ENCODE measurements at regions not wholly inside any gene's neighbourhood (a gene's known extent, or its start where the extent isn't known, plus 50 kb on each side); places are given as distances from the start of the nearest gene placed in this dataset.

- H2AK5ac ChIP-seq (ENCODE audit: low read depth, low read length), result no peak overlapping the region
- no peaks in the 10 kb centered on the region for H3K79me1 ChIP-seq (ENCODE audit: low read depth, low read length)
- no peak overlapping the region for H3K4me3 ChIP-seq (ENCODE audit: extremely low read depth in 1 of 4, insufficient read depth in 2 of 4, low read depth in 3 of 4, low read length in 4 of 4)
- ChIA-PET POLR2A (ENCODE audit: partially characterized antibody) (interaction anchor here (1.1 kb wide), 1 partner anchor 29 kb away, joined by 3 read pairs; no protein-coding TSS in a partner anchor), CTCF (ENCODE audit: partially characterized antibody) (interaction anchor here (0.7 to 1.4 kb wide), 3 partner anchors 19 to 122 kb away, joined by 3 to 6 read pairs (median 3); no protein-coding TSS in a partner anchor)
- no peak overlapping the region for H3K18ac ChIP-seq (ENCODE audit: extremely low read depth, low read length)
- WGBS, 2 experiments (ENCODE audit: extremely low coverage in 1 of 2, insufficient coverage in 1 of 2, insufficient read length in 1 of 2, insufficient replicate concordance in 2 of 2, low coverage in 1 of 2, low lambda C conversion rate in 2 of 2, missing lambda C conversion rate in 1 of 2), result 86% methylated on average over 5 of the region's 5 CpGs; no CpG with 5 or more reads in 1 of the 2 experiments
- no peak overlapping the region for H2AFZ ChIP-seq (ENCODE audit: low read length)
- no peak overlapping the region for H3K56ac ChIP-seq (replicated peaks; ENCODE audit: insufficient read length, low read depth, low read length)
- H3K27me3 ChIP-seq (replicated peaks in 1 of 4; ENCODE audit: control insufficient read depth in 3 of 4, extremely low read depth in 1 of 4, insufficient read depth in 3 of 4, low read length in 3 of 4), result no peaks in the 10 kb centered on the region
- H3K4me1 ChIP-seq (replicated peaks in 1 of 4; ENCODE audit: control insufficient read depth in 3 of 4, insufficient read depth in 4 of 4, low read length in 3 of 4), result no peaks in the 10 kb centered on the region
- H3K36me3 ChIP-seq (ENCODE audit: control insufficient read depth in 2 of 4, insufficient read depth in 4 of 4, low read length in 3 of 4), result no peaks in the 10 kb centered on the region
- no peak overlapping the region for H2BK120ac ChIP-seq (replicated peaks; ENCODE audit: low read depth, low read length)
- no peak overlapping the region for H2BK5ac ChIP-seq (ENCODE audit: low read depth, low read length)
- no peaks in the 10 kb centered on the region for H3K9me3 ChIP-seq (ENCODE audit: insufficient read depth in 2 of 2, low read depth in 1 of 2, low read length in 1 of 2)
- H4K8ac ChIP-seq (ENCODE audit: extremely low read depth, insufficient read depth, low read length), result no peak overlapping the region
- no peak overlapping the region for H2BK15ac ChIP-seq (ENCODE audit: low read length)
- DNase-seq (ENCODE audit: low read depth in 1 of 2, low spot score in 2 of 2) (no peak), FAIRE-seq (no peak)
- H3K27ac ChIP-seq (ENCODE audit: low read depth, low read length), result no peak overlapping the region
- H3K9ac ChIP-seq (replicated peaks in 1 of 4; ENCODE audit: extremely low read depth in 1 of 4, low read depth in 3 of 4, low read length in 3 of 4), result no peak overlapping the region
- H2BK20ac ChIP-seq (ENCODE audit: low read length), result no peak overlapping the region
- no peaks in the 10 kb centered on the region; the same call in 1 of the 2 replicates for H3K23me2 ChIP-seq (ENCODE audit: low read depth, low read length)
- no peak overlapping the region for H2BK12ac ChIP-seq (ENCODE audit: low read depth, low read length)
- no peaks in the 10 kb centered on the region for H4K20me1 ChIP-seq (replicated peaks in 1 of 2; ENCODE audit: control insufficient read depth in 1 of 2, insufficient read depth in 2 of 2, low read length in 2 of 2)
- no peak overlapping the region for H3K4me2 ChIP-seq (ENCODE audit: insufficient read depth in 1 of 2, low read depth in 2 of 2, low read length in 2 of 2)
- H3K4ac ChIP-seq (replicated peaks; ENCODE audit: insufficient read length, low read depth, low read length), result no peak overlapping the region
- no peak overlapping the region for H4K91ac ChIP-seq (replicated peaks; ENCODE audit: insufficient read length, low read length)
- no peak overlapping the region for H3K23ac ChIP-seq (ENCODE audit: insufficient read length)
- H3K14ac ChIP-seq (ENCODE audit: insufficient read length), result no peak overlapping the region
- H4K5ac ChIP-seq (ENCODE audit: insufficient read length, low read depth, low read length), result no peak overlapping the region
- H3K79me2 ChIP-seq (ENCODE audit: control insufficient read depth in 1 of 2, insufficient read depth in 2 of 2, low read length in 2 of 2), result no peaks in the 10 kb centered on the region
- TF ChIP-seq HDAC2 (IDR thresholded peaks at IDR 0.05; ENCODE audit: borderline replicate concordance in 1 of 2, low read depth in 2 of 2, low read length in 2 of 2), result no peak
- no peak for TF ChIP-seq CEBPB (IDR thresholded peaks at IDR 0.05; ENCODE audit: low read depth, low read length)
- TF ChIP-seq SIRT6 (IDR thresholded peaks at IDR 0.05; ENCODE audit: low read length), result no peak
- TF ChIP-seq CHD1 (IDR thresholded peaks at IDR 0.05; ENCODE audit: low read depth, low read length), result no peak
- no peak for TF ChIP-seq KDM1A (IDR thresholded peaks at IDR 0.05; ENCODE audit: borderline replicate concordance, low read length)
- no peak for TF ChIP-seq JUND (IDR thresholded peaks at IDR 0.05; ENCODE audit: low read length)
- TF ChIP-seq YY1 (IDR thresholded peaks at IDR 0.05; ENCODE audit: low read depth, low read length), result no peak
- no peak for TF ChIP-seq POLR2AphosphoS5 (IDR thresholded peaks at IDR 0.05; ENCODE audit: low read depth, low read length)
- TF ChIP-seq KDM5A (IDR thresholded peaks at IDR 0.05; ENCODE audit: low read length), result no peak
- TF ChIP-seq GTF2F1 (IDR thresholded peaks at IDR 0.05; ENCODE audit: borderline replicate concordance, low read depth, low read length), result no peak
- TF ChIP-seq RXRA (IDR thresholded peaks at IDR 0.05; ENCODE audit: insufficient read depth, low read depth, low read length), result no peak
These were observed 300.6 kb downstream of the SATB1 start for GRCh38 chr3:18124501-18124900.

Data from H1 (cell line).